ENCODE measurements at regions not wholly inside any gene's neighbourhood (a gene's known extent, or its start where the extent isn't known, plus 50 kb on each side); places are given as distances from the start of the nearest gene placed in this dataset.

- intact Hi-C loops (cut with DNase I; ENCODE audit: low total_unique reads), result no loop called here
- H3K36me3 ChIP-seq, result no peaks in the 10 kb centered on the region
- no peaks in the 10 kb centered on the region for H3K27me3 ChIP-seq
- H3K4me1 ChIP-seq, result peaks cover 0 to 7% of the 10 kb centered on the region in 2 donors
- no peak overlapping the region for H3K27ac ChIP-seq
- DNase-seq, result no peak
- no peak overlapping the region for H3K4me3 ChIP-seq
- no peaks in the 10 kb centered on the region for H3K9me3 ChIP-seq
- TF ChIP-seq POLR2A (IDR thresholded peaks at IDR 0.05) (no peak), CTCF (IDR thresholded peaks at IDR 0.05) (no peak)
These were observed 50.7 kb upstream of the GPR157 start for GRCh38 chr1:9179463-9180110.

- no peaks in the 10 kb centered on the region for H3K27me3 ChIP-seq
- peaks cover 0 to 7% of the 10 kb centered on the region in 2 donors for H3K4me1 ChIP-seq
- no peak overlapping the region for H3K27ac ChIP-seq
- intact Hi-C loops (cut with DNase I; ENCODE audit: low total_unique reads), result no loop called here
- H3K36me3 ChIP-seq, result no peaks in the 10 kb centered on the region
- DNase-seq, result no peak
- no peak overlapping the region for H3K4me3 ChIP-seq
- TF ChIP-seq POLR2A (IDR thresholded peaks at IDR 0.05), result no peak
- TF ChIP-seq CTCF (IDR thresholded peaks at IDR 0.05), result no peak
- no peaks in the 10 kb centered on the region for H3K9me3 ChIP-seq
These were observed 51.4 kb upstream of the GPR157 start for GRCh38 chr1:9180111-9180819.

- intact Hi-C loops (cut with DNase I; ENCODE audit: low total_unique reads), result no loop called here
- Histone ChIP-seq H3K27ac (peak overlapping the region; percentile 71 to 75), H3K36me3 (no peaks in the 10 kb centered on the region), H3K9me3 (no peaks in the 10 kb centered on the region), H3K4me1 (peaks cover 0 to 7% of the 10 kb centered on the region in 2 donors), H3K27me3 (no peaks in the 10 kb centered on the region), H3K4me3 (peak overlapping the region; percentile 73 to 80)
- TF ChIP-seq POLR2A (IDR thresholded peaks at IDR 0.05) (no peak), CTCF (IDR thresholded peaks at IDR 0.05) (peak; percentile 84 to 95 (median 87))
- DNase-seq, result peak; percentile 62 to 81
These were observed 52.4 kb upstream of the GPR157 start for GRCh38 chr1:9181176-9181906.

- Histone ChIP-seq H3K9me3 (no peaks in the 10 kb centered on the region), H3K4me3 (peak overlapping the region; percentile 73 to 80), H3K4me1 (peaks cover 0 to 7% of the 10 kb centered on the region in 2 donors), H3K36me3 (no peaks in the 10 kb centered on the region), H3K27ac (peak overlapping the region; percentile 71 to 75), H3K27me3 (no peaks in the 10 kb centered on the region)
- peak in 1 of 2 donors; percentile 61 for DNase-seq
- TF ChIP-seq CTCF (IDR thresholded peaks at IDR 0.05) (peak in 2 of 4 experiments; percentile 29 to 34), POLR2A (IDR thresholded peaks at IDR 0.05) (no peak)
- intact Hi-C loops (cut with DNase I; ENCODE audit: low total_unique reads), result no loop called here
These were observed 52.4 kb upstream of the H6PD start for GRCh38 chr1:9181990-9182783.
